Stomach (tissue), 8 donors: ENCODE measurements at regions not wholly inside any gene's neighbourhood (a gene's known extent, or its start where the extent isn't known, plus 50 kb on each side); places are given as distances from the start of the nearest gene placed in this dataset.

Source experiments
- DNase-seq, 2 donors: peaks; one replicate each; pipeline versions ENCODE4 v3.0.0 to v3.0.0-alpha.2; 2013 to 2019
- H3K27ac ChIP-seq, 5 donors: fragments of 200-600 bp in 4 of 5; sonication (generic) in 4 of 5; one replicate each; pipeline ENCODE4 v1.5.1; 2013 to 2019; ENCODE audit warnings: mild to moderate bottlenecking in 1 of 5, moderate library complexity in 1 of 5
- H3K27me3 ChIP-seq, 3 donors: fragments of 200-600 bp; sonication (generic); one replicate each; pipeline ENCODE4 v1.5.1; 2017 to 2019; ENCODE audit warnings: mixed run types in 1 of 3
- H3K36me3 ChIP-seq, 4 donors: fragments of 200-600 bp; sonication (generic); 1 replicate in 3 of 4; 2 replicates in 1 of 4; pipeline ENCODE4 v1.5.1; 2016 to 2019
- H3K4me1 ChIP-seq, 4 donors: fragments of 200-600 bp; sonication (generic); one replicate each; pipeline ENCODE4 v1.5.1; 2016 to 2019
- H3K4me3 ChIP-seq, 4 donors: fragments of 200-600 bp; sonication (generic) in 3 of 4; one replicate each; pipeline ENCODE4 v1.5.1; 2016 to 2019; ENCODE audit warnings: mild to moderate bottlenecking in 1 of 4
- H3K9me3 ChIP-seq, 4 donors: fragments of 200-600 bp; sonication (generic); one replicate each; pipeline ENCODE4 v1.5.1; 2016 to 2019
- EP300 ChIP-seq: sonication (generic); formaldehyde crosslinking; IDR thresholded peaks from one replicate; pipeline ENCODE4 v1.6.1; 2017; ENCODE audit warnings: antibody characterized with exemption
- POLR2A ChIP-seq, 4 donors: fragments of 450-650 bp; IDR thresholded peaks; one replicate each; pipeline ENCODE4 v1.6.1; 2016; ENCODE audit warnings: antibody characterized with exemption in 4 of 4, control low read depth in 2 of 4, mild to moderate bottlenecking in 1 of 4, moderate library complexity in 1 of 4
- POLR2AphosphoS5 ChIP-seq, 3 donors: sonication (generic); formaldehyde crosslinking; IDR thresholded peaks; one replicate each; pipeline ENCODE4 v1.6.1; 2016; ENCODE audit warnings: antibody characterized with exemption in 3 of 3
- WGBS, 5 donors: extraction: QIAGEN DNeasy Blood & Tissue Kit in 3 of 5; methylation state at CpG; one replicate each; pipeline versions ENCODE4 v1.1.5 to v1.1.7; 2013 to 2018; 5-methylcytosine and 5-hydroxymethylcytosine counted together
- intact Hi-C: fragments of 100-400 bp; cut with DNase I; formaldehyde crosslinking; loops from one replicate; pipeline ENCODE4 v1.15.1; 2023; ENCODE audit warnings: low total_unique reads
- TF ChIP-seq, protein P1 (sequence below), 7 experiments: fragments of 450-650 bp in 4 of 7; fragments of 200-600 bp in 3 of 7; sonication (generic) in 3 of 7; IDR thresholded peaks; one replicate each; pipeline ENCODE4 v1.5.1; 2016 to 2019; ENCODE audit warnings: antibody characterized with exemption in 7 of 7, control low read depth in 2 of 7, mild to moderate bottlenecking in 1 of 7
- donor health status: healthy with polysubstance abuse.
- donor health status: Bipolar disorder and iron deficiency.
- donor health status: healthy.

DNA sequence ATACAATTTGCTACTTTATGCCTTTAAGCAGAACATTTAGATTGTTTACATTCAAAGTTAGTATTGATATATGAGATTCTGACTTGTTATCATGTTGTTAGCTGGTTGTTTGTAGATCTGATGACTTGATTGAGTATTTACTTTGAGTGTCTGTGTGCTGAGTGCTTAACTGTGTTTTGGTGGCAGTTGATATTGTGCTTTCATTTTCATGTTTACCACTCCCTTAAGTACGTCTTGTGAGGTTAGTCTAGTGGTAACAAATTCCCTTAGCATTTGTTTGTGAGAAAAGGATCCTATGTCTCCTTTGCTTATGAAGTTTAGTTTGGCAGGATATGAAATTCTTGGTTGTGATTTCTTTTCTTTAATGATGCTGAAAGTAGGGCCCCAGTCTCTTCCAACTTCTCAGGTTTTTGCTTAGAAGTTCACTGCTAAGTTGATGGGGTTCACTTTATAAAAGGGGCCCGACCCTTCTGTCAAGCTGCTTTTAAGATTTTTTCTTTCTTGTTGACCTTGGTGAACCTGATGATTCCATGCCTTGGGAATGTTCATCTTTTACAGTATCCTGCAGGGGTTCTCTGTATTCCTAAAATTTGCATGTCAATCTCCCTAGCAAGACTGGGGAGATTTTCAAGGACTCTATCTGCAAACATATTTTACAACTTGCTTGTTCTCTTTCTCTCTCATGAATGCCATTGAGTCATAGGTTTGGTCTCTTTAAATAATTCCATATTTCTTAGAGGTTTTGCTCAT, 1095.4 kb upstream of the PCDH20 start:
- Histone ChIP-seq H3K9me3 (no peaks in the 10 kb centered on the region), H3K27ac (no peak overlapping the region), H3K4me3 (no peak overlapping the region), H3K4me1 (no peaks in the 10 kb centered on the region), H3K27me3 (no peaks in the 10 kb centered on the region), H3K36me3 (no peaks in the 10 kb centered on the region)
- TF ChIP-seq, protein P1, sequence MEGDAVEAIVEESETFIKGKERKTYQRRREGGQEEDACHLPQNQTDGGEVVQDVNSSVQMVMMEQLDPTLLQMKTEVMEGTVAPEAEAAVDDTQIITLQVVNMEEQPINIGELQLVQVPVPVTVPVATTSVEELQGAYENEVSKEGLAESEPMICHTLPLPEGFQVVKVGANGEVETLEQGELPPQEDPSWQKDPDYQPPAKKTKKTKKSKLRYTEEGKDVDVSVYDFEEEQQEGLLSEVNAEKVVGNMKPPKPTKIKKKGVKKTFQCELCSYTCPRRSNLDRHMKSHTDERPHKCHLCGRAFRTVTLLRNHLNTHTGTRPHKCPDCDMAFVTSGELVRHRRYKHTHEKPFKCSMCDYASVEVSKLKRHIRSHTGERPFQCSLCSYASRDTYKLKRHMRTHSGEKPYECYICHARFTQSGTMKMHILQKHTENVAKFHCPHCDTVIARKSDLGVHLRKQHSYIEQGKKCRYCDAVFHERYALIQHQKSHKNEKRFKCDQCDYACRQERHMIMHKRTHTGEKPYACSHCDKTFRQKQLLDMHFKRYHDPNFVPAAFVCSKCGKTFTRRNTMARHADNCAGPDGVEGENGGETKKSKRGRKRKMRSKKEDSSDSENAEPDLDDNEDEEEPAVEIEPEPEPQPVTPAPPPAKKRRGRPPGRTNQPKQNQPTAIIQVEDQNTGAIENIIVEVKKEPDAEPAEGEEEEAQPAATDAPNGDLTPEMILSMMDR (IDR thresholded peaks at IDR 0.05) = no peak
- TF ChIP-seq EP300 = no peak
- TF ChIP-seq POLR2A (IDR thresholded peaks at IDR 0.05) = no peak
- TF ChIP-seq POLR2AphosphoS5 (IDR thresholded peaks at IDR 0.05) = no peak
- intact Hi-C loops = no loop called here
- DNase-seq = no peak
- WGBS, 5 donors = 44 to 57% (median 50%) methylated on average over 2 of the region's 2 CpGs

DNA sequence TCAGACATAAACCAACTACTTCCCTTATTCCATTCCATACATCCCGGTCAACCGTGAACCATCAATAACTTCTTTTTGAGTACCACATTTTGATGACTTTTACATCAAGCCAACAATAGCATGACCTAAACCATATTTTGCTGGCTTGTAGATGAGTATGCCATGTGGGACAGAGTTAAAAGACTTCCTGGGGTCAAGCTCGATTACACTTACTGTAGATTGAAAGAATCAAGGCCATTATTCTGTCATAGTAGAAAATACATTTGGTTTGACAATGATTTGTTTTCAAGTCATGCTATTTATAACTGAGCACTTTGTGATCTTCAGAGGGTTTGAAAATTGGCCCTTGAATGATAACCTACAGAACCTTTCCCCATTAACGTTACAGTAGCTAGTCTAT, 1086.9 kb upstream of the PCDH20 start:
- DNase-seq = no peak
- Histone ChIP-seq H3K27ac (no peak overlapping the region), H3K4me1 (no peaks in the 10 kb centered on the region), H3K36me3 (no peaks in the 10 kb centered on the region), H3K27me3 (no peaks in the 10 kb centered on the region), H3K9me3 (no peaks in the 10 kb centered on the region), H3K4me3 (no peak overlapping the region)
- TF ChIP-seq POLR2A (IDR thresholded peaks at IDR 0.05) = no peak
- no peak for TF ChIP-seq EP300
- no peak for TF ChIP-seq POLR2AphosphoS5 (IDR thresholded peaks at IDR 0.05)
- TF ChIP-seq, protein P1 (IDR thresholded peaks at IDR 0.05) = no peak
- 68 to 89% (median 81%) methylated on average over 4 of the region's 4 CpGs for WGBS, 5 donors
- intact Hi-C loops = no loop called here

DNA sequence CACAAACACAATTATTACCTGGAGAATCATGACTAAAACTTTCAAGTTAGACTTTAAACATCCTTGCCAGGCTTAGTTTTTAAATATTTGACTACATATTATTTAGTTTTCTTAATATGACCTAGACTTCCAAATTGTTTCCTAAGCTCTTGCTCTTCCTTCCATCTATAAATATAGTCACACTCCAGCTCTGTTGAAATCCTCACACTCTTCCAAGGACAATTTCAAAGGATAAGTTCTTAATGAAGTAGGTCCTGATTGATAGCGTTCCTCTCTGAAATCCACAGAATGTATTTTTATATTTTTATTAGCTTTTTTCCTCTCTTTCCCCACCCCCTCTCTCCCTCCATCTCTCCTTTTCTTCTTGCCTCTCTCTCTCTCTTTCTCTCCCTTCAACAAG, 1074.1 kb upstream of the PCDH20 start:
- intact Hi-C loops = no loop called here

DNA sequence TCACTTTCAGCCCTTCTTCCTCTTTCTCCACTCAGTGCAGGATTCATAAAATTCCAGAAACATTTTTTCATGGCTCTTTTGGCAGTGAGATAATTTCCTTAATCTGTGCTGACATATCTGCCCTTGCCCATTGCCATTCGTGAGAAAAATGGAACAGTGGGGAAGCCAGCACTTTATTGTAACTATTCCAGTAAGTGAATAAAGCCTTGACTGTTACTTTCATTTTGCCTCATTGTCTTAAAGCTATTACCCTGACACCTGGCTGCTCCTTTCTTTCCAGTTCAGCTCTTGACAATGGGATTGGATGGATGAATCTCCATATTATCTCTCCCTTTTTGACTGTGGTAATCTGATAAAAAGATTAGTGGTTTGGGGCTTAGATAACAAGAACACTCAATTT, 1068.1 kb upstream of the PCDH20 start:
- Histone ChIP-seq H3K4me3 (no peak overlapping the region), H3K27me3 (no peaks in the 10 kb centered on the region), H3K27ac (no peak overlapping the region), H3K9me3 (no peaks in the 10 kb centered on the region), H3K36me3 (no peaks in the 10 kb centered on the region), H3K4me1 (no peaks in the 10 kb centered on the region)
- DNase-seq = no peak
- TF ChIP-seq EP300 (no peak), POLR2A (IDR thresholded peaks at IDR 0.05) (no peak), POLR2AphosphoS5 (IDR thresholded peaks at IDR 0.05) (no peak)
- TF ChIP-seq, protein P1 (IDR thresholded peaks at IDR 0.05) = no peak
- intact Hi-C loops = no loop called here
- 21 to 36% (median 24%) methylated on average over 1 of the region's 1 CpG for WGBS, 5 donors

More for the DNA sequence above, 1074.1 kb upstream of the PCDH20 start:
- H3K27me3 ChIP-seq = no peaks in the 10 kb centered on the region
- H3K36me3 ChIP-seq = no peaks in the 10 kb centered on the region
- H3K9me3 ChIP-seq = no peaks in the 10 kb centered on the region
- no peak for DNase-seq
- H3K4me1 ChIP-seq = no peaks in the 10 kb centered on the region
- H3K4me3 ChIP-seq = no peak overlapping the region
- no peak overlapping the region for H3K27ac ChIP-seq
- 84 to 100% (median 92%) methylated on average over 1 of the region's 1 CpG for WGBS, 5 donors
- TF ChIP-seq EP300 (no peak), POLR2AphosphoS5 (IDR thresholded peaks at IDR 0.05) (no peak), POLR2A (IDR thresholded peaks at IDR 0.05) (no peak)
- TF ChIP-seq, protein P1 (IDR thresholded peaks at IDR 0.05) = no peak
